Tongue (tissue), 1 donor: ENCODE measurements at regions not wholly inside any gene's neighbourhood (a gene's known extent, or its start where the extent isn't known, plus 50 kb on each side); places are given as distances from the start of the nearest gene placed in this dataset.

Source experiments
- DNase-seq: peaks from one replicate; pipeline ENCODE4 v3.0.0-alpha.2; 2015

GRCh38 chr9:80208696-80209095 lies 636.9 kb downstream of the TLE4 start:
- DNase-seq = no peak

- DNase-seq = no peak
Measured at GRCh38 chr9:80204054-80204453, 632.3 kb downstream of the TLE4 start.

- DNase-seq = no peak
Measured at GRCh38 chr9:80197661-80198060, 625.9 kb downstream of the TLE4 start.

GRCh38 chr9:80191108-80191507 lies 619.3 kb downstream of the TLE4 start:
- DNase-seq = no peak

- DNase-seq = no peak
Measured at GRCh38 chr9:80188579-80188978, 616.8 kb downstream of the TLE4 start.

GRCh38 chr9:80185112-80185738 lies 613.5 kb downstream of the TLE4 start:
- DNase-seq = no peak

GRCh38 chr9:80177949-80178480 lies 606.2 kb downstream of the TLE4 start:
- DNase-seq = no peak

GRCh38 chr9:80175286-80176150 lies 603.8 kb downstream of the TLE4 start:
- DNase-seq = peak; percentile 64

- no peak for DNase-seq
Measured at GRCh38 chr9:80163889-80164288, 592.1 kb downstream of the TLE4 start.

- DNase-seq = no peak
Measured at GRCh38 chr9:80158554-80159170, 586.9 kb downstream of the TLE4 start.

GRCh38 chr9:80158131-80158530 lies 586.4 kb downstream of the TLE4 start:
- no peak for DNase-seq

- peak; percentile 56 for DNase-seq
Measured at GRCh38 chr9:80157561-80157983, 585.8 kb downstream of the TLE4 start.

GRCh38 chr9:80156756-80157472 lies 585.1 kb downstream of the TLE4 start:
- DNase-seq = no peak

- DNase-seq = no peak
Measured at GRCh38 chr9:80156262-80156661, 584.5 kb downstream of the TLE4 start.

GRCh38 chr9:80147866-80148265 lies 576.1 kb downstream of the TLE4 start:
- peak; percentile 3 for DNase-seq

- DNase-seq = no peak
Measured at GRCh38 chr9:80146466-80146865, 574.7 kb downstream of the TLE4 start.

- no peak for DNase-seq
Measured at GRCh38 chr9:80144856-80145255, 573.1 kb downstream of the TLE4 start.

GRCh38 chr9:80144406-80144805 lies 572.6 kb downstream of the TLE4 start:
- DNase-seq = no peak

GRCh38 chr9:80143899-80144298 lies 572.1 kb downstream of the TLE4 start:
- no peak for DNase-seq

- DNase-seq = no peak
Measured at GRCh38 chr9:80134487-80134886, 562.7 kb downstream of the TLE4 start.

GRCh38 chr9:80131627-80132026 lies 559.9 kb downstream of the TLE4 start:
- DNase-seq = no peak

GRCh38 chr9:80127920-80128319 lies 556.2 kb downstream of the TLE4 start:
- DNase-seq = no peak
